Stimulated activated CD4-positive, alpha-beta T cell treated with anti-CD3 and anti-CD28 coated beads, TNF-alpha, amount 100 ng/mL, for 24 hours (primary cell): ENCODE measurements at regions not wholly inside any gene's neighbourhood (a gene's known extent, or its start where the extent isn't known, plus 50 kb on each side); places are given as distances from the start of the nearest gene placed in this dataset.
A peak's percentile ranks its signal among the peaks of the same experiment; 100 is the strongest.

Source experiments
- DNase-seq, 3 experiments: peaks; one replicate each; pipeline ENCODE4 v3.0.0-alpha.2; 2020; ENCODE audit warnings: low read depth in 3 of 3

DNA sequence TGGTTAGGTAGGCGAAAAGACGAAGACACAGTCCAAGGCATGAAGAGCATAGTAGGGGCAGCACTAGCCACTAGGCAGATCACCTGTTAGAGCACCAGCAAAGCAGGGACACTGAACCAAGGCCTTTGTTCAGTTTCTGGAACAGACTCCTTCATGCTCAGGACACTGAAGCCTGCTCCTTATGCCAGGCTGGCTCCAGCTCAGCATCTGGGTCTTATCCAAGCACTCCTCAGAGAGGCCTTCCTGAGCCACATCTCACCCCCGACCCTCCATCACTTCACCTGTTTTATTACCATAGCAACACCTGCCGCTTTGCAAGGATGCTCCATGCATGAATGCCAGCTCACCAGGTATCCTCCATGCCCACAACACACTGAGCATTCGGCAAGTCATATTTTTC is 206.3 kb upstream of the CHRNA7 start:
- no peak for DNase-seq

DNA sequence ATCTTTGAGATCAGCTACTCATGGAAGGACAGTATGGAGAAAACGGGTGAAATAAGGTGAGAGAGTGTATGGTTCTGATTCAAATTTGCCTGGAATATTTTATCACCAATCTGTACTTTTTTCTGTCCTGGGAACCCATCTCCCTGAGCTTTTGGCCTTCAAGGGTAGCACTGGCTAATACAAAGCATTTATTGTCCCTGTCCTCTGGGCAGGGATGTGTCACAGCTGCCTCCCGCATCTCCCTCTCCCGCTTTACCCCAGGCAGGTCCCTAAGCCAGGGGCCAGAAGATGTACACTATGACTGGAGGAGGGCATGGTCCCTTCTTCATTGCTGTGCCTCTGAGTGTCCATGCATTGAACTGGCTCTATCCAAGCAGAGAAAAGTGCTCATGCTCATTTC is 201.7 kb upstream of the CHRNA7 start:
- DNase-seq: no peak

GRCh38 chr15:31830591-31830990 is 199.7 kb upstream of the CHRNA7 start:
- DNase-seq: no peak

DNA sequence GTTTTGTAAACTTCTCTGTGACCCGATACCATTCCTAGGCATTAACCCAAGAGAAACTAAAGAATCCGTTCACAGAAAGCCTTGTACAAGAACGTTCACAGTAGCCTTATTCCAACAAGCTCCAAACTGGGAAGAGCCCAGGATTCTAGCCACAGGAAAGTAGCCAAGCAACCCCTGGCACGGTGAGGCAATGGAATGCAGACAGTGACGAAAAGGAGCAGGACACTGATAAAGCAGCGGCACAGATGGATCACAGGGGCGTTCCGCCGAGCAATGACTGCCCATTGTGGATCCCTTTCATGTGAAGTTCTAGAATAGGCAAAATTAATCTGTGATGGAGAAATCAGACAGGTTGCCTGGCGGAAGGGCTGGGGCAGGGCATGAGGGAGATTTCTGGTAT is 198.7 kb upstream of the CHRNA7 start:
- DNase-seq: no peak

- DNase-seq: no peak
Measured at GRCh38 chr15:31834654-31835053, 195.7 kb upstream of the CHRNA7 start.

DNA sequence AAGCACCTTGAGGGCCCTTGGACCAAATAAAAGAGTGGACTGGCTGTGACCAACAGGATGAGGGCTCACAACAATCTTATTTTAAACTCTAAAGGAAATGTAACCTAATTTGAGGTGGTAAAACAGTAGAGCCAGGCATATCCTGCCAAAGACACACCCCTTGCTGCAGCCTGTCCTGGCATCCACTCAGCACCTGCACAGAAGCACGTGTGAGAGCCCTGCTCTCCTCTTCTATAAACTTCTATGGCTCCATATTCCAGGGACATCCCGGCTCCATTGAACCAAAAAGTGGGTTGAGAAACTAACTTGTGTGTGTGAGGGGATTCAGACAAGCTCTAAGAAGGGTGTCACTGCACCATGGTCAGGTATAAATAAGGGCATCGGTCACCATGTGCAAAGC is 190.9 kb upstream of the CHRNA7 start:
- DNase-seq: no peak

- DNase-seq: no peak
Measured at GRCh38 chr15:31840849-31841476, 189.4 kb upstream of the CHRNA7 start.

- no peak for DNase-seq
Measured at GRCh38 chr15:31842532-31843195, 187.7 kb upstream of the CHRNA7 start.

- no peak for DNase-seq
Measured at GRCh38 chr15:31843426-31844055, 186.8 kb upstream of the CHRNA7 start.

DNA sequence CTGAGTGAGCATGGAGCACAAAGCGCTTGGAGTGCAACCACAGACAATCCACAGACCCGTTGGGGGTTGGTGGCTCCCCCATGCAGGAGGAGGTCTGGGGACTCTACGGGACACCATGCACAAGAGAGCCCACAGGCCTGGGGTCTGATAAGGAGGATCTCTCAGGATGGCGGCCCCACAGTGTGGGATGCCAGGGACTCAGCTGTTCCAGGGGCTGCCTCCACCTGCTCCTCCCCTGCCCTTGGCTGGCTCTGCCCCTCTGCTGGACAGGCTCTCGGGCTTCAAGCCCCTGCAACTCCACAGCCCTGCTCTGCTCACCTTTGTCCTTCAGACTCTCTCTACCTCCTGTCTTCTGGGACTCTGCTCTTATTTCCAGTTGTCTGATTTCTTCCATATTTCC is 184.5 kb upstream of the CHRNA7 start:
- DNase-seq: no peak

GRCh38 chr15:31847961-31848360 is 182.4 kb upstream of the CHRNA7 start:
- no peak for DNase-seq

DNA sequence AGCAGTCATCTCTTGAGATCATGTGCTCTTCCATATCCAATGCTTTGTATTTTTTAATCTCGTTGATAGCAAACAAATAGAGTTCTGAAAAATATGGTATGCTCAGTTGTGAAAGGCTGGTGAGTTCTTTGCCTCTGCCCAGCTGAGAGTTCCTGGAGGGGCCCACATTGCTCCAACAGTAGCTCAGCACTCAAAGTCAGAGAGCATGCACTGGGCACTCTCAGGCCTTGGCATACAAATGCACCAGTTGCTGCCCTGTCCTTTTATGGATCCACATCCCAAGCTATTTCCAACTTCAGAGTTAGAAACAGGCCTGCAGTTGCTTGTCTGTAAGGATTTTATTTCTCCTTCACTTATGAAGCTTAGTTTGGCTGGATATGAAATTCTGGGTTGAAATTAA is 181.7 kb upstream of the CHRNA7 start:
- DNase-seq: no peak

DNA sequence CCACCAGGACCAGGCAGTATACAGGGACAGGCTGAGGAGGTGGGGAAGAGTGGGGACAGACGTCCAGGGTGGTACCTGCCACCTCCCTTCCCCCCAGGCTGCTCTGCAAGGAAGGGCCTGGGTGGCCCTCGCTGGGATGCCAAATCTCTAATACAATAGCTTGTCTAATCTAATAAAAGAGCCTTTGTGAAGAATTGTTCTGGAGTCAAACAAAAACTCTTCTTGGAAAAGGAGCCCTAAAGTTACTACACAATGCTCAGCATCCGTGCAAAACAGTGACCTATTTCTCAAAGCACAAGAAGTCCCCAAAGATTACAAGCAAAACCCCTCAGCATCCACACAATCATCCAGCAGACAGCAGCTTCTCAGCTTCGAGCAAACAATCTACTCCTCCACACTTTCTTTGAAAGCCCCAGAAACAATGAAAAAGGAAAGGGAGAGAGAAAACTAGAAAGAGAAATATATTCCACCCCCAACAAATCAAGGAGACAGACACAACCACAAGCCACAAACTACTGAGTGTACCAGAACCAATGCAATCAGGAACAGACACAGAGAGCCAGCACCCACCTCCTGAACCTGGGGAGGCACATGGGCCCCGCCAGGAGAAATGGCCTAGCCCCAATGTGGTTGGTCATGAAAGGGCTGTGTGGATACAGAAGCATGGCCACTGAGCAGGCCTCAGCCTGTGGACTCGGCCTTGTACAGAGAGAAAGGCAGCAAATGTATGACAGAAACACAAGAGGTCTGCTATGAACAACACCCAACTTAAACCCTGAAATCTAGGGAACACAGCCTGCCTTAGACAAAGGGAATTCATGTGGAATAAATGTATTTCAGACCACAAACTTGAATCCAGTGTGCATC is 177.1 kb upstream of the CHRNA7 start:
- DNase-seq: no peak

GRCh38 chr15:31856581-31856980 is 173.7 kb upstream of the CHRNA7 start:
- no peak for DNase-seq

DNA sequence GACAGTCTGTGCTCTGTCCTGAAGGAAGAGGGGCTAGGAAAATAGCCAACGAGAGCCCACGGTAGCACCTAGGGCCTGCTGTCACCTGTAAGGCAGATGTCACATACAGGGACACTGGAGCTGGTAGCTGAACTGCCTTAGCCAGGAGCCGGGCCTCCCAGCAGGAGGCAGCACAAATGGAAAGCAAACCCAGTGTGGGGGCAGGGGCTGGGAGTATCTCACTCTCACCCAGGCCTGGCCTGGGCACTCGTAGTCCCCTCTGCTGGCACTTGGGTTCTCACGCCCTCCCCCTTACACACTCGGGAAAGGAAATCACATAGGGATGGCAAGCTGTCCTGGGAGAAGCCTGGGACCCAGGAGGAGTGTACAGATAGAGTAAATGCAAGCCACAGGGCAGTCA is 173.1 kb upstream of the CHRNA7 start:
- no peak for DNase-seq

GRCh38 chr15:31858026-31858425 is 172.3 kb upstream of the CHRNA7 start:
- DNase-seq: no peak

DNA sequence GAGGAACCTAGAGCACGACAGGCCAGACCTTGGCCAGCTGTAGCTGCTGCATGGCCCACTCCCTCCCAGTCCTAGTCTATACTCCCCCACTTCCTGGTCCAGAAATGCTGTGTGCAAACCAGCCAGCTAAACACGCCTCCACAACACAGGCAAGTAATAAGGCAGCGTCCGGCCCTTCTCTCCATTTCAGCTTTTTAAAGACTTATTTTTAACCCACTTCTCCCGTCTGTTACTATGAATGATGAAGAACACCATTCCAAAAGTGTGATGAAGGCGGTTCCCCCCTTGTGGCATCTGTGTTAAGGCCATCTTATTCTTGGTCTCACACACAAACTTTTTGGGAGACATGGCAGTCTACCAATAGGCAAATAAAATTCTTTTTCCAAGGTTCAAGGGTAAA is 164.1 kb upstream of the CHRNA7 start:
- DNase-seq: no peak

- DNase-seq: peak; percentile 23 to 50 (median 26)
Measured at GRCh38 chr15:31867536-31868442, 162.5 kb upstream of the CHRNA7 start.

- DNase-seq: no peak
Measured at GRCh38 chr15:31869686-31870307, 160.5 kb upstream of the CHRNA7 start.

DNA sequence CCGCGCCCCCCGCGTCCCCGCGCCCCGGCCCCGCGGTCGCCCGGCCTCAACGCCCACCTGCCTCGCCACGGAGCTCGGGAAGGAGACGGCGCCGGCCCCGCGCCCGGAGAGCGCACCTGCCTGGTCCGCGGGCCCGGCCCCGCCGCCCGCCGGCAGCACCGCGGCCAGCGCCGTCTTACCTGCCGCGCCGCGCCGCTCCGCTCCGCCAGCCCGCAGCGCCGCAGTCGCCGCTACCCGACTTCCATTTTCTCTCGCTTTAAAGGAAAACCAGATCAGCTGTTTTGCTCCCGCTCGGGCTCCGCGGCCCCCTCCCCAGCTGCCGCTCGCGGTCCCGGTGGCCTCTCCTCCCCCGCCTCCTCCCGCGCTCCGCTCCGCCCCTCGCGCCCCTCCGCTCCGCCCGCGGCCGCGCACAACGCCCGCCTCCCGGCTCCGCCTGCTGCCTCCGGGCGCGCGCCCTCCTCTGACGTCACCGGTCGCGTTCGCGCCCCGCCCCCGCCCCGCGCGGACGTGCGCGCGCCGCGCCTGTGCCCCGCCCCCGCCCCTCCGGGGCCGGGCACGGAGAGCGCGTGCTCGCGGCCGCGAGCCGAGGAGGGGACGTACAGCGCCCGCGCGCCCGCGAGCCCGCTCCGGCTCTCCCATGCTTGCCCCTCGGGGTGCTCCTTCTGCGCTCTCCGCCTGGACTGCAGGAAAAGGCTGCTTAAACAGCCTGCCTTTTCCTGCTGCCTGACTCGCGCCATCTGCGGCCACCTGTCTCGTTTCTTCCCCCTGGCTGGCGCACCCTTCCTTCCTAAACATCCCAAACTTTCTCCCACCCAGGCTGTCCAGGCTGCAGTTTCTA is 159.8 kb upstream of the CHRNA7 start, which contains the start of gene OTUD7A:
Gene OTUD7A, minus strand, starts transcription at position 346 of the 838 bp plus-strand sequence.
- peak; percentile 57 to 76 (median 71) for DNase-seq
